A673 (cell line): ENCODE measurements at regions not wholly inside any gene's neighbourhood (a gene's known extent, or its start where the extent isn't known, plus 50 kb on each side); places are given as distances from the start of the nearest gene placed in this dataset.

Source experiments
- BruUV-seq: library from RNA; stranded (reverse); fragments of 400-500 nt; replicated peaks from 2 replicates; lab custom pipeline; 2021; lab: Mats Ljungman, UMichigan
- CTCF ChIA-PET: fragments of 300-600 bp; sonication (Branson Sonifier 250); formaldehyde crosslinking; loops from one replicate; lab custom pipeline; 2022; ENCODE audit warnings: antibody characterized with exemption; lab: Charles Lee
- POLR2A ChIA-PET: fragments of 300-600 bp; sonication (Branson Sonifier 250); formaldehyde crosslinking; loops from one replicate; lab custom pipeline; 2022; ENCODE audit warnings: antibody characterized with exemption; ENCODE audit not compliant: low non-redundant PET; lab: Charles Lee
- DNase-seq: peaks from one replicate; pipeline ENCODE4 v3.0.0-alpha.2; 2015; ENCODE audit warnings: low spot score
- H3K27ac ChIP-seq: fragments of 200-600 bp; sonication (generic); 2 replicates; pipeline ENCODE4 v1.5.1; 2016; ENCODE audit warnings: mixed run types, low read depth, mild to moderate bottlenecking, mixed read lengths, antibody characterized with exemption, low read length; ENCODE audit not compliant: poor library complexity, severe bottlenecking
- H3K27me3 ChIP-seq: fragments of 200-600 bp; sonication (generic); replicated peaks from 2 replicates; pipeline ENCODE4 v1.6.1; 2017; ENCODE audit warnings: mixed run types, low read depth, mild to moderate bottlenecking, mixed read lengths, antibody characterized with exemption, low read length; ENCODE audit not compliant: insufficient read depth, poor library complexity
- H3K36me3 ChIP-seq: fragments of 200-600 bp; sonication (generic); 2 replicates; pipeline ENCODE4 v1.6.1; 2016; ENCODE audit warnings: mixed run types, mild to moderate bottlenecking, mixed read lengths, antibody characterized with exemption, low read length; ENCODE audit not compliant: insufficient read depth, poor library complexity, severe bottlenecking
- H3K4me1 ChIP-seq: fragments of 200-600 bp; sonication (generic); 2 replicates; pipeline ENCODE4 v1.6.1; 2017; ENCODE audit warnings: mixed run types, mild to moderate bottlenecking, mixed read lengths, antibody characterized with exemption, low read length; ENCODE audit not compliant: insufficient read depth, poor library complexity, severe bottlenecking
- H3K4me3 ChIP-seq: fragments of 200-600 bp; sonication (generic); 2 replicates; pipeline ENCODE4 v1.5.1; 2016; ENCODE audit warnings: low read depth, mixed run types, mild to moderate bottlenecking, mixed read lengths, low read length; ENCODE audit not compliant: poor library complexity, severe bottlenecking
- H3K9me3 ChIP-seq: fragments of 200-600 bp; sonication (generic); 2 replicates; pipeline ENCODE4 v1.6.1; 2016; ENCODE audit warnings: mixed run types, low read depth, mild to moderate bottlenecking, mixed read lengths, antibody characterized with exemption, low read length; ENCODE audit not compliant: poor library complexity, severe bottlenecking
- EZH2 ChIP-seq: fragments of 200-600 bp; sonication (generic); IDR thresholded peaks from 2 replicates; pipeline ENCODE4 v1.6.1; 2017; ENCODE audit warnings: borderline replicate concordance, low read depth, mild to moderate bottlenecking, mixed read lengths, antibody characterized with exemption, low read length; ENCODE audit not compliant: poor library complexity, severe bottlenecking
- intact Hi-C: fragments of 100-400 bp; cut with micrococcal nuclease; formaldehyde crosslinking; loops from one replicate; pipeline ENCODE4 v1.10.0; 2022; ENCODE audit not compliant: unreplicated experiment
- TF ChIP-seq, protein P1 (sequence below): fragments of 300-800, 200-600 bp; sonication (generic); conservative IDR thresholded peaks from 2 replicates; pipeline ENCODE4 v1.5.1; 2017; ENCODE audit warnings: low read depth, mild to moderate bottlenecking, antibody characterized with exemption, low read length, moderate library complexity, mixed read lengths

DNA sequence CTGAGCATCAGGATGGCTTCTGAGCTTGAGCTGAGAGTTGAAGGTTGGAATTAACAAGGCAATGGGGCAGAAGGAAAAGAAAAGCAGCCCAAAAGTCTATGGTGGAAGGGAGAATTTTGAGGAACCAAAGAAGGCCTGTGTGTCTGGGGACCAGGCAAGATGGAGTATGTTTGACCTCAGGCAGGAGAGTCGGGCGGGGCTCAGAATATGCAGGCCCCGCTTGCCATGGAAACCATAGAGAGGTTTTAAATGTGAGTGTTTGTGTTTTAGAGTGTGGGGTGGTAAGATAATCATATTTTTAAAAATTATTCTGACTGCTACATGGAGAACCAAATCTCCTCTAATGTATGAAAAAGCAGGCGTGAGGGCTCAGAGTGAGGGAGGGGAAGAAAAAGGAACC is 174.0 kb upstream of the PPP2R2B start:
- ChIA-PET POLR2A (interaction anchor here (0.6 kb wide), 1 partner anchor 152 kb away, joined by 22 read pairs; no protein-coding TSS in a partner anchor), CTCF (no interaction called here)
- H3K4me3 ChIP-seq: no peak overlapping the region
- TF ChIP-seq, protein P1, sequence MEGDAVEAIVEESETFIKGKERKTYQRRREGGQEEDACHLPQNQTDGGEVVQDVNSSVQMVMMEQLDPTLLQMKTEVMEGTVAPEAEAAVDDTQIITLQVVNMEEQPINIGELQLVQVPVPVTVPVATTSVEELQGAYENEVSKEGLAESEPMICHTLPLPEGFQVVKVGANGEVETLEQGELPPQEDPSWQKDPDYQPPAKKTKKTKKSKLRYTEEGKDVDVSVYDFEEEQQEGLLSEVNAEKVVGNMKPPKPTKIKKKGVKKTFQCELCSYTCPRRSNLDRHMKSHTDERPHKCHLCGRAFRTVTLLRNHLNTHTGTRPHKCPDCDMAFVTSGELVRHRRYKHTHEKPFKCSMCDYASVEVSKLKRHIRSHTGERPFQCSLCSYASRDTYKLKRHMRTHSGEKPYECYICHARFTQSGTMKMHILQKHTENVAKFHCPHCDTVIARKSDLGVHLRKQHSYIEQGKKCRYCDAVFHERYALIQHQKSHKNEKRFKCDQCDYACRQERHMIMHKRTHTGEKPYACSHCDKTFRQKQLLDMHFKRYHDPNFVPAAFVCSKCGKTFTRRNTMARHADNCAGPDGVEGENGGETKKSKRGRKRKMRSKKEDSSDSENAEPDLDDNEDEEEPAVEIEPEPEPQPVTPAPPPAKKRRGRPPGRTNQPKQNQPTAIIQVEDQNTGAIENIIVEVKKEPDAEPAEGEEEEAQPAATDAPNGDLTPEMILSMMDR: no peak
- TF ChIP-seq EZH2: no peak
- H3K4me1 ChIP-seq: no peaks in the 10 kb centered on the region
- no TSS peak for BruUV-seq
- intact Hi-C loops: no loop called here
- no peaks in the 10 kb centered on the region for H3K9me3 ChIP-seq
- H3K36me3 ChIP-seq: no peaks in the 10 kb centered on the region
- no peak for DNase-seq
- H3K27me3 ChIP-seq: peaks cover 65% of the 10 kb centered on the region
- no peak overlapping the region for H3K27ac ChIP-seq

DNA sequence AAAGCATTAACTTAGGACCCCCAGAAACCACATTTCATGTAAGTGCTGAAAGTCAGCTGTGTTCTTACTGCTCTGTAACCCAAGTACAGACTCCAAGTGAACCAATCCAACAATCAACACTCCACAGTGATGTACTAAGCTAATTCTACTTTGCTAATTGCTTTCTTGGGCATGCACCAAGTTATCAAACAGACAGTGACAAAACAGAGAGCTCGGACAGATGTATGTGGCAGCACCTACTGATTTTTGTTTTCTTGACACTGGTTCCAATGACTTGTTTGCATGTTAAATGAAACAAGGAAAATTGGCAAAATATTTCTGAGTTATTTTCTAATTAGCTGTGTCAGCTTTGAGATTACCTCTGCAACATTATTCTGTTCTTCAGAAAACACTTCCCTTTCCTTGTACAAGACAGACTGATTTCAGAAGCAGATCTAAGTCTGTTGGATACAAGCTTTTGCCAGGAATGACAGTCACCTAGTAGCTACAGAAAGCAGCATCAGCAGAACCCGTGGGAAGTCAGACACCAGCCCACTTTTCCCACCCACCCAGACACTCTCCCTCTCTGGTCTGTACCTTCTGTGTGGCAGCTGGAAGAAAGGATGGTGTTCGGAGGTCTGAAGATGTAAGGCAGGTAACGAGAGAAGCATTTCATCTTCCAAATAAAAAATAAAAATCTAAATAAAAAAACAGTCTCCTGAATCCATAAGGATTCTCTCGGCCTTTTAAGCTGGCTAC is 176.7 kb upstream of the PPP2R2B start:
- TF ChIP-seq, protein P1: no peak
- TF ChIP-seq EZH2: no peak
- DNase-seq: no peak
- Histone ChIP-seq H3K27ac (no peak overlapping the region), H3K36me3 (no peaks in the 10 kb centered on the region), H3K9me3 (no peaks in the 10 kb centered on the region), H3K4me1 (no peaks in the 10 kb centered on the region), H3K27me3 (peaks cover 71% of the 10 kb centered on the region), H3K4me3 (no peak overlapping the region)
- ChIA-PET CTCF (no interaction called here), POLR2A (no interaction called here)
- intact Hi-C loops: no loop called here
- BruUV-seq: no TSS peak

DNA sequence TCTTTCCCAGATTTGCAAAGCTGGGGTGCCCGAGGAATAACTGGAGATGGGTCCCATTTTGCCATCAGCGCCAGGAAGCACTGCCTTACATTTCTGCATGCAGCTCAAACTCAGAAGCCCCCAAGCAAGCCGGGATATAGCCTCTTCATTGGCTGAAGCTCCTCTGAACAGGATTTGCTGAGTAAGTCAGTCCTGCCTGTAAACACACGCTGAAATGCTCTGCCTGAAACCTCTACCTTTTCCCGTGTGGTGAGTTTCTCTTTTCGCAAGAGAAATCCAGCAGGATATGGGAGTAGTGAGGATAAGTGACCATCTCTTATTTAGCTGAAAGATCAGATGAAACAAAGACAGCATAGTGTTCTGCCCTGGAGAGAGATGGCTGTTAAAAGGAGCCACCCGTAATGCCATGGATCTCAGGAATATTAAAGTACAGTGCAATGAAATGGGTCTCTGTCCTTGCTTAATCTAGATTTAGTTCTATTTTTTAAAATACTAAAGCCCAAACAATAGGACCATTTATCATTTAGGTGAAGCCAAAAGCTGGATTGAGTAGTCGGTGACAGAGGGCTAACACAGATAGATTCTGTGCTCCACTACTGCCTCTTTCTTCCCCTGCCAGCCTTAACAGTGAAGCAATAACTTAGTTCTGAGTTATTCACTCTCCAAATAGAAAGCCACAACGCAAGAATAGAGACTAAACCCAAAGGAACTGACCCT is 177.5 kb upstream of the PPP2R2B start:
- Histone ChIP-seq H3K36me3 (no peaks in the 10 kb centered on the region), H3K4me1 (no peaks in the 10 kb centered on the region), H3K4me3 (no peak overlapping the region), H3K27ac (no peak overlapping the region), H3K27me3 (peaks cover 78% of the 10 kb centered on the region), H3K9me3 (no peaks in the 10 kb centered on the region)
- intact Hi-C loops: no loop called here
- TF ChIP-seq, protein P1: no peak
- no peak for TF ChIP-seq EZH2
- ChIA-PET POLR2A (no interaction called here), CTCF (no interaction called here)
- no TSS peak for BruUV-seq
- DNase-seq: no peak
